A549 (cell line): ENCODE measurements at regions not wholly inside any gene's neighbourhood (a gene's known extent, or its start where the extent isn't known, plus 50 kb on each side); places are given as distances from the start of the nearest gene placed in this dataset.

Experiments used
- CEBPB ChIP-seq, 2 experiments: fragments of >200 bp in 1 of 2; sonication (Bioruptor Twin) in 1 of 2; formaldehyde crosslinking in 1 of 2; IDR thresholded peaks; 2 replicates each; pipeline ENCODE4 v1.6.1; 2012 to 2016
- CHD2 ChIP-seq: fragments of 150-350 bp; IDR thresholded peaks from 2 replicates; pipeline ENCODE4 v1.6.1; 2014; ENCODE audit warnings: low read length; ENCODE audit not compliant: partially characterized antibody
- MAZ ChIP-seq: fragments of 150-350 bp; IDR thresholded peaks from 2 replicates; pipeline ENCODE4 v1.6.1; 2014; ENCODE audit warnings: antibody characterized with exemption, low read depth, low read length, borderline replicate concordance
- TF ChIP-seq, protein P1 (sequence below): fragments of >200 bp; sonication (Bioruptor Twin); formaldehyde crosslinking; IDR thresholded peaks from 3 replicates; pipeline ENCODE4 v1.5.1; 2016

DNA sequence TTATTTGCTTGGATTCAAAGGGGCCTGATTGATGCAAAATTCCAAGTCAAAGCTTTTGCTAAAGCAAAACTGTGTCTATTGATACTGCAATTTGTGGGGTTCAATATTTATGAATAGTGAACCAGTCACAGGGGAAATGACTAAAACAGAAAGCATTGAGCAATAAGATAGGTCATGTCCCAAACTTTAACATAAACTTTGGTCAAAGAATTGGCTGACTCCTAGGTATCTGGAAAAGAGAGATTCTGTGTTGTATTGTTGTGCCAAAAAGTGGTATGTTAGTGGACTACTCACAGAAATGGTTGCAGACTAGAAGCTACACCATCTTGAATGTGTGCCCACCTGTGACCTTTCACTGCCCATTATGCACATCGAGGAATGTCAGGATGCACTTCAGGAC is 585.5 kb upstream of the RGMB start:
- TF ChIP-seq, protein P1, sequence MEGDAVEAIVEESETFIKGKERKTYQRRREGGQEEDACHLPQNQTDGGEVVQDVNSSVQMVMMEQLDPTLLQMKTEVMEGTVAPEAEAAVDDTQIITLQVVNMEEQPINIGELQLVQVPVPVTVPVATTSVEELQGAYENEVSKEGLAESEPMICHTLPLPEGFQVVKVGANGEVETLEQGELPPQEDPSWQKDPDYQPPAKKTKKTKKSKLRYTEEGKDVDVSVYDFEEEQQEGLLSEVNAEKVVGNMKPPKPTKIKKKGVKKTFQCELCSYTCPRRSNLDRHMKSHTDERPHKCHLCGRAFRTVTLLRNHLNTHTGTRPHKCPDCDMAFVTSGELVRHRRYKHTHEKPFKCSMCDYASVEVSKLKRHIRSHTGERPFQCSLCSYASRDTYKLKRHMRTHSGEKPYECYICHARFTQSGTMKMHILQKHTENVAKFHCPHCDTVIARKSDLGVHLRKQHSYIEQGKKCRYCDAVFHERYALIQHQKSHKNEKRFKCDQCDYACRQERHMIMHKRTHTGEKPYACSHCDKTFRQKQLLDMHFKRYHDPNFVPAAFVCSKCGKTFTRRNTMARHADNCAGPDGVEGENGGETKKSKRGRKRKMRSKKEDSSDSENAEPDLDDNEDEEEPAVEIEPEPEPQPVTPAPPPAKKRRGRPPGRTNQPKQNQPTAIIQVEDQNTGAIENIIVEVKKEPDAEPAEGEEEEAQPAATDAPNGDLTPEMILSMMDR: no peak
- TF ChIP-seq MAZ (no peak), CHD2 (no peak), CEBPB (IDR thresholded peaks at IDR 0.05) (no peak)
